HG03432 (cell line): ENCODE measurements at regions not wholly inside any gene's neighbourhood (a gene's known extent, or its start where the extent isn't known, plus 50 kb on each side); places are given as distances from the start of the nearest gene placed in this dataset.
"Not testable (repeated sequence)": the region's sequence is repeated elsewhere in the genome, so short reads cannot be mapped to it uniquely, and the experiment has no call there.

Experiments
- ATAC-seq: cut with Tn5 transposase; IDR thresholded peaks from one replicate; pipeline ENCODE4 v1.9.1; 2021; ENCODE audit warnings: mild to moderate bottlenecking, moderate library complexity; ENCODE audit not compliant: unreplicated experiment

DNA sequence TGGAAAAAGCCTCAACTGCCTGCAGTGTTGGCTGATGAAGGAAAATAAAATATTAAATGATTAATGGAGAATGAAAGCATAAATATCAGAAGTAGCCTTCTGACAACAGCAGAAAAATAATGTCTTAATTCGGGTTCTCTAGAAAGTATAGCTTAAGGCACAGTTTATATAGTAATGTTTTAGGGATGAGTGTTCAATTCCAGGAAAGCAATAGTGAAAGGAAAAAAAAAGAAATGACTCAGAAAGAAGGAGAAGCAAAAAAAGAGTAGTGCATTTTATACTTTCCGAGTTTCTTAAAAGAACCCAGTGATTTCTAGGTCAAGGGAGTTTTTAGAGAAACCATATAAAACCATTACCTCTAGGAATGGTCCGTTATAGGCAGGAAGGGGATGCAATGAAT lies 137.3 kb downstream of the HTR1B start:
- no peak for ATAC-seq

GRCh38 chr6:77324866-77325265 lies 138.4 kb downstream of the HTR1B start:
- no peak for ATAC-seq

DNA sequence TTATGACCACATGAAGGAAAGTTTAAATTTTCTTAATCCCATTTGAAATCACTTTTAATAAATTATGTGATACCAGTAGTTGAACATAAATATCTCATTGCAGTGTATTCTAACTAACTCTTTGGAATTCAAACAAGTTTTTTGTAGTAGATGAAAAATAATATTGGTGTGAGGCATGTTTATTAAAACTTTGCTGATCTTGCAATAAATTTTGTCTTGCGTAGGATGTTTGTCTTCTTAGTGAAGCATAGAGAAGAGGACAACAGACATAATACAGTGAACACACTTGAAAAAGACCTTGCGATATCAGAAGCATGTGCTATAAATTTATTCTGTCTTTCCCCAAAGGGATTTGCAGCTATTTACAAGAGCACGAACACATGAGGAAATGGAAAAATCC lies 140.7 kb downstream of the HTR1B start:
- ATAC-seq = no peak

DNA sequence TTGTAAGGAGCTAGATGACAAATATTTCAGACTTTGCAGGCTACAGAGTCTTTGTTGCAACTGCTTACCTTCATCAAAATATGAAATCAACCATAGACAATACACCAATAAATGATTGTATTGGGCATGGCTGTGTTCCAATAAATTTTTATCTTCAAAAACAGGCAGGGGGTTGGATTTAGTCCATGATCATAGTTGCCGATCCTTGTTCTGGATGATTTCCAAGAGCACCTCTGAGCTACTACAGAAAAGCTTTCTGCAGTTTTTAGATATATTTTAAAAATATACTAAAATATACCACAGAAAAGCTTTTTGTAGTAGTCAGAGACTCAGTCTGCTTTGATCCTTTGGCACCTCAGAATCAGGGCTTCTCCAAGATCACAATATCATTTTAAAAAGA lies 145.0 kb downstream of the HTR1B start:
- ATAC-seq = no peak

DNA sequence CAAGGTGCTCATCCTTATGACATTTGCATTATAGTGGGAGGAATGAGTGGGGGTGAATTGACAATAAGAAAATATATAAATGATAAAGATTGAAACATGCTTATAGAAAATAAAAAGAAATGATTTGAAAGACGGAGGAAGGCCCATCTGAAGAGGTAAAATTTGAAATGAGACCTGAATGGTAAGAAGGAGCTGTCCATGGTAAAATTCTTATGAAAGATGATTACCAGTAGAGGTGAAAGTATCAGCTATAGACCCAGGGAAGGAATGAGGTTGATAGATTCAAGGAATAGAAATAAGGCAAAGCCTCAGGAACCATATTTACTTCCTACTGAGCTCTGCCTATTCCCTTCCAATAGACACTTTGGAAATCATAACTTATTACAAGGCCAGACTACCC lies 149.7 kb downstream of the HTR1B start:
- ATAC-seq = no peak

- no peak for ATAC-seq
These were observed 163.4 kb downstream of the HTR1B start for GRCh38 chr6:77299931-77300330.

- ATAC-seq = no peak
These were observed 165.0 kb downstream of the HTR1B start for GRCh38 chr6:77298283-77298682.

DNA sequence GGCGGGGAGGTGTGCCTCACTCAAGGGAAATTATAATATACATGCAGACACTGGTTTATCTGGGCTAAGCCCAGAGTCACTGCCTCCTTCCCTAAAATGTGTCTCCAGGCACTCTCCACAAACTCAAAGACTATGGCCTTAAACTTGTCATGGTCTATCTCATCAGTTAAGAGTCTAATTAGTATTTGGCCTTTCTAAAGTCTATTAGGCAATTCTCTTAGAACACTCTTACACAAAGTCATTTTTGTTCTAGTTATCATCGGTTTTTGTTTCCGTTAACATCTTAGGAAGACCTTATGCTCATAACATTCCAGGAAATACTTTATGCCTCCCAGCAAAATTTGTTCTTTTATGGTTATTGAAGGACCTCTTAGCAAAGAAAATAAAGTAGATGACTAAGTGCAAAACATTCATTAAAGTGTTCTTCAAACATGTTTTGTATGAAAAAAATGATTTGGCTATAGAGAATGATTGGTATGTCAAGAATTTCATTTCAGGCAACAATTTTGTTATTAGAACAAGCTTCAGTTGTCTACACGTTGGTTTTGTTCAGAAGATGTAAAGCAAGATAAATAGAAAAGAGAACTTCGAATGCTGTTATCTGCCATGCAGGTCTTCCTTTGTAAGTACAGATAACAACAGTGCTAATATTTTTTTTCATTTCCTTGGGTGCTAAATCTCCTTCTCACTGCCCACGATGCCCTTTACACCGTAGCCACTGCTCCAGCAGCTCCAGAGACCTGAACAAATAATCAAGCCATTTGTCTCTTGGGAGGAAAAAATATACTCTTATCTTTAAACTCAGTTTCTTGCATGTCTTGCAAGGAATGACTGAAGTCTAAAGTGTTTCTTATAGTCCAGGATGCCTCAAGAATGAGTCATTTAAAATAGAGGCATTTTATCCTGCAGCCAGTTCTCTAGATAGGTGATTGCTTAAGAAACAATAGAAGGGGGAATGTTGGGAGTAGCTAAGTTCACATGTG lies 170.4 kb downstream of the HTR1B start:
- ATAC-seq = no peak

- no peak for ATAC-seq
These were observed 172.5 kb downstream of the HTR1B start for GRCh38 chr6:77290798-77291197.

- no peak for ATAC-seq
These were observed 176.8 kb downstream of the HTR1B start for GRCh38 chr6:77286541-77286940.

DNA sequence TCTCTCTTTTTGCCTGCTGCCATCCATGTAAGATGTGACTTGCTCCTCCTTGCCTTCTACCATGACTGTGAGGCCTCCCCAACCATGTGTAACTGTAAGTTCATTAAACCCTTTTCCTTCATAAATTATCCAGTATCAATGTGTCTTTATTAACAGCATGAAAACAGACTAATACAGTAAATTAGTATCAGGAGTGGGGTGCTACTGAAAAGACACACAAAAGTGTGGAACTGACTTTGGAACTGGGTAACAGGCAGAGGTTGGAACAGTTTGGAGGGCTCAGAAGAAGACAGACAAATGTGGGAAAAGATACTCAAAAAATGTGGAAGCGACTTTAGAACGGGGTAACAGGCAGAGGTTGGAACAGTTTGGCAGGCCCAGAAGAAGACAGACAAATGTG lies 189.4 kb downstream of the HTR1B start:
- ATAC-seq = no peak

GRCh38 chr6:77264970-77265369 lies 198.3 kb downstream of the HTR1B start:
- ATAC-seq = no peak

DNA sequence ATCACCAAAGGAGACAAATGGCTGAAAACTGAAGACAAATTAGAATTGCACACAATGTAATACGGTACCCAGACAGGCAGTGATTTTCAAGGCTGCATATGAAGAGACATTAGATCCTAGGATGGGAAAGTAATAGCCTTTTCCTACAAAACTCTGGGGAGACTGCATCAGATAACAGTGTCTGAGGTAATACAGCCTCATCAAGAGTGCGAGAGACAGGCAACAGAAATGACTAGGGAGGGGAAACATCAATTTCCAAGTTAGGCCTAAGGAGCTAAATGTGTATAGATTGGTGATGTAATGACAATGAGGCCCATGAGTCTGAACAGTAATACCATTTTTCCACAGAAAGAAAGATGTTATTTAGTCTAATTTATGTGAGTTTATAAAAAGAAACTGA lies 200.3 kb downstream of the HTR1B start:
- no peak for ATAC-seq

GRCh38 chr6:77251801-77252200 lies 211.5 kb downstream of the HTR1B start:
- not testable (repeated sequence) for ATAC-seq

- no peak for ATAC-seq
These were observed 213.7 kb downstream of the HTR1B start for GRCh38 chr6:77249560-77249959.

DNA sequence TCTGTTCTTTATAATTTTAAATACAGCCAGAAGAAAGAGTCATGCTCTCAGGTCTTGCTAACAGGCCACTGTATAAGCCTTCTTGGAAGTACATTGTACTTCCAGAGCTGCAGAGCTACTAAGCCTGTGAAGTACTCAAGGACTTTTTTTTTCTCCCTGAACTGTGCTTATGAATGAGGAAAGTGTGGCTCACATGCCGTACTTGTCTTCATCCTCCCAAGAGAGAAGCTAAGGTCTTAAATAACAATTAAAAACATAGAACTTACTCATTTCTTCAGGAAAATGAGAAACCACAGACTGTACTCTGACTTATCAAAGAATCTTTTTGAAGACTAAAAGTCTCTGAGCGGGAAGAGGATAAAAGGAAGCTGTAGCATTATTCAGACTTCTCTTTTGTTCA lies 218.3 kb downstream of the HTR1B start:
- ATAC-seq = no peak

DNA sequence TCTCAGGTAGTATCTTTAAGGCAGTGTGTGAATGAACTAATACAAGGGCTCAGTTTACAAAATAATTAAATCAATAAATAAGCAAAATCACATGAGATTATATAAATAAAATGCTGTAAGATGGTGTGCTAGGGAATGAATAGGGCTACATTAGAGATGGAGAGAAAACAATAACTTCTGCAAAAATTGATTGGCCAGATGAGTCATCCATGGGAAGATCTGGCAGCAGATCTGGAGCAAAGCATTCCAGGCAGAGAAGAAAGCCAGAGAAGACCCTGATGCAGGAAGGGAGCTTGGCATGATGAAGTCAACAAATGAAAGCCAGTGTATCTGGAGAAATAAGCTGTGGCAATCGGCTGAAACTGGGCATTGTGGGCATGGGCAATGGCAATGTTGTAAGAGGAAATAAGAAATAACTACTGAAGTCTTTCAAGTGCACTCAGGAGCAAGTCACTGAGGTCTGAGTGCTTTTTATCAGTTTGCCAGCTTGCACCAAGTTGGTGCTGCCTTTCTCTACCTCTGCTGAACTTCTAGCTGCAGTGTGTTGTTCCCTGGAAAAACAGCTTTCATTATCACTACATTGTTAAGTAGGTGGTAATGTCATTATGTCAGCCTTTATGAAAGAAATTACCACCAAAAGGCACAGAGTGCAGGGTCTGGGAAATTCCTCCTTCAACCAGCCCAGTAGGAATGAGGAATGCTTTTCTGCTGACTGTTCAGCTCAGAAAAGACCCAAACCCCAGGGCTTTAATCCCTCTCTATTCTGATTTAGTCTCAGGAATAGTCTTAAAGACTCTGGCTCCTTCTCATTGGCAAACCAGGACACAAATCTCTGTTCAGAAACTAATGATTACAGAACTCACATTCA lies 231.6 kb downstream of the HTR1B start:
- no peak for ATAC-seq

- peak; percentile 50 for ATAC-seq
These were observed 235.0 kb downstream of the HTR1B start for GRCh38 chr6:77228279-77228678.

GRCh38 chr6:77217896-77218295 lies 245.4 kb downstream of the HTR1B start:
- no peak for ATAC-seq

DNA sequence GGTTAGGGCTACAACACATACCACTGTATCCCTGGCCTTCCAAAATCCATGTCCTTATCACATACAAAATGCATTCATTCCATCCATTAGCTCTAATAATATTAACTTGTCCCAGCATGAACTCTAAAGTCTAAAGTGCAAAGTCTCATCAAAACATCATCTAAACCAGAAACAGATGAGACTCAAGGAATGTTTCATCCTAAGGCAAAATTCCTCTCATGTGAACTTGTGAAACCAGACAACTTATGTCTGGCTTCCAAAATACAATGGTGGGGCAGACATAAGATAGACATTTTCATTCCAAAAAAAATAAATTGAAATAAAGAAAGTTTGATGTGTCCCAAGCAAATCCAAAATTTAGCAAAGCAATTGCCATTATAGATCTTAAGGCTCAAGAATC lies 257.4 kb downstream of the HTR1B start:
- ATAC-seq = no peak

- no peak for ATAC-seq
These were observed 258.7 kb downstream of the HTR1B start for GRCh38 chr6:77204555-77204954.

DNA sequence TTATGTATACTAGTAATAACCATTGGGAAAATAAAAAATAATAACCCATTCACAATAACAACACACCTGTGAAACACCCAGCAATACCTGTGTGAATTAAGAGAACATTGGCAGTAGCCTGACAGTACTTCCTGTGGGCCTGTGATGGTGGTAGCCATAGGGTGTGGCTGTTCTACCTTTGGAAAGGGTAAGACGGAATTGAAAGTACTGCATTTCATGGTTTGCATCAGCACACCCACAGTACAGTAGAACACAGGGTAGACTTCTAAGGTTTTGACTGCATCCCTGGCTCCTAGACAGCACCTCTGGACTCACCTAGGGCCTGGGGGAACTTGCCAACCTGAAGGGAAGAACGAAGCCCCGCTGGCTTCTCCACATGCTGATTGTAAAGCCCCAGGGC lies 279.8 kb downstream of the HTR1B start:
- no peak for ATAC-seq
